ENCODE measurements at regions not wholly inside any gene's neighbourhood (a gene's known extent, or its start where the extent isn't known, plus 50 kb on each side); places are given as distances from the start of the nearest gene placed in this dataset.

DNA sequence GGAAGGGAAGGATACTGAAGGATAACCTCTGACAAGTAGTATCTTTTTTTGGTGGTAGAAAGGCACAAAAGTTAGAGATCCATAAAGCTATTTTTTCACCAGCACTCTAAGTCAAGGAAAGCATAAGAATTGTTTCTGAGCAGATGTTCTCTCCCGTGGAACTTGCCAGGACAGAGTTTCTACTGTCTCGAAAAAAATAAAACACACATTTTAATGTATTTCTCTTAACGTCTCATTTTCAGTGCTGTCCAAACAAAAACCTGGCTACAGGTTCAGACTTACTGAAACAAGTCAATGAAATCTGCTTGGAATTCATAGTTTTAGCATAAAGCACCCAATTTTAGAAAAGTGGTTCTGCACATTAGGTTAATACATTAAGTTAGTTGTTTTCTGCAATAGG, 338.3 kb downstream of the LTN1 start:
- Histone ChIP-seq H3K4me1 (no peaks in the 10 kb centered on the region), H3K36me3 (no peaks in the 10 kb centered on the region), H3K4me3 (no peak overlapping the region), H3K27me3 (no peaks in the 10 kb centered on the region), H3K9me3 (no peaks in the 10 kb centered on the region), H3K27ac (no peak overlapping the region)
- 78 to 83% methylated on average over 3 of the region's 3 CpGs for WGBS, 2 donors (ENCODE audit: low coverage in 1 of 2)
- intact Hi-C loops (cut with DNase I; ENCODE audit: low total_unique reads) (no loop called here), in situ Hi-C loops (cut with MboI; ENCODE audit: low pct_ligation_motif_present in 1 of 4, low pct_unique_long_range_greater_than_20kb in 1 of 4, low sequenced_read_pairs in 3 of 4) (no loop called here)
- no peak for DNase-seq
- TF ChIP-seq EP300 (IDR thresholded peaks at IDR 0.05; ENCODE audit: low read depth), result no peak
- TF ChIP-seq, protein P1, sequence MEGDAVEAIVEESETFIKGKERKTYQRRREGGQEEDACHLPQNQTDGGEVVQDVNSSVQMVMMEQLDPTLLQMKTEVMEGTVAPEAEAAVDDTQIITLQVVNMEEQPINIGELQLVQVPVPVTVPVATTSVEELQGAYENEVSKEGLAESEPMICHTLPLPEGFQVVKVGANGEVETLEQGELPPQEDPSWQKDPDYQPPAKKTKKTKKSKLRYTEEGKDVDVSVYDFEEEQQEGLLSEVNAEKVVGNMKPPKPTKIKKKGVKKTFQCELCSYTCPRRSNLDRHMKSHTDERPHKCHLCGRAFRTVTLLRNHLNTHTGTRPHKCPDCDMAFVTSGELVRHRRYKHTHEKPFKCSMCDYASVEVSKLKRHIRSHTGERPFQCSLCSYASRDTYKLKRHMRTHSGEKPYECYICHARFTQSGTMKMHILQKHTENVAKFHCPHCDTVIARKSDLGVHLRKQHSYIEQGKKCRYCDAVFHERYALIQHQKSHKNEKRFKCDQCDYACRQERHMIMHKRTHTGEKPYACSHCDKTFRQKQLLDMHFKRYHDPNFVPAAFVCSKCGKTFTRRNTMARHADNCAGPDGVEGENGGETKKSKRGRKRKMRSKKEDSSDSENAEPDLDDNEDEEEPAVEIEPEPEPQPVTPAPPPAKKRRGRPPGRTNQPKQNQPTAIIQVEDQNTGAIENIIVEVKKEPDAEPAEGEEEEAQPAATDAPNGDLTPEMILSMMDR (IDR thresholded peaks at IDR 0.05), result no peak
- TF ChIP-seq POLR2A (IDR thresholded peaks at IDR 0.05), result no peak
- no peak for TF ChIP-seq POLR2AphosphoS5 (IDR thresholded peaks at IDR 0.05)

DNA sequence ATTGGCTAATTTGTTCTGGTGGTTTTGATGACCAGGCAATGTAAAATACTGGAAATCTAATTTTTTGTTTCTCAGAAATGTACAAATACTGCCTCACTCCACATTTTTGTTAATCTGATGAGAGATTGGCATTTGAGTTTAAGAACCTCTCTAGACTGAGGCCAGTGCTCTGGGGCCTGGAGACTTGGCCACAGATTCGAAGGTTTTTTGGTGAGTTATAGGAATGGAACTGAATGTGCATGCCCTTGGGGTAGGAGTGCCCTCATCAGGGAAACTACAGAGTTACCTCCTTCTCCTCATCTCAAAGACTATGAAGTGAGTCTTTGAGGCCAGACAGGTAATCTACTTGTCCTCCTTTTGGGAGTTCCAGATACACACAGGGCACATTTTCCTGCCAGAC, 347.9 kb downstream of the LTN1 start:
- DNase-seq, result no peak
- H3K36me3 ChIP-seq, result no peaks in the 10 kb centered on the region
- H3K9me3 ChIP-seq, result no peaks in the 10 kb centered on the region
- intact Hi-C loops (cut with DNase I; ENCODE audit: low total_unique reads) (no loop called here), in situ Hi-C loops (cut with MboI; ENCODE audit: low pct_ligation_motif_present in 1 of 4, low pct_unique_long_range_greater_than_20kb in 1 of 4, low sequenced_read_pairs in 3 of 4) (no loop called here)
- H3K27me3 ChIP-seq, result no peaks in the 10 kb centered on the region
- TF ChIP-seq, protein P1 (IDR thresholded peaks at IDR 0.05), result no peak
- TF ChIP-seq POLR2A (IDR thresholded peaks at IDR 0.05) (no peak), POLR2AphosphoS5 (IDR thresholded peaks at IDR 0.05) (no peak), EP300 (IDR thresholded peaks at IDR 0.05; ENCODE audit: low read depth) (no peak)
- 70% methylated on average over 1 of the region's 1 CpG; no CpG with 5 or more reads in 1 of the 2 donors for WGBS, 2 donors (ENCODE audit: low coverage in 1 of 2)
- H3K27ac ChIP-seq, result no peak overlapping the region
- no peaks in the 10 kb centered on the region for H3K4me1 ChIP-seq
- no peak overlapping the region for H3K4me3 ChIP-seq

DNA sequence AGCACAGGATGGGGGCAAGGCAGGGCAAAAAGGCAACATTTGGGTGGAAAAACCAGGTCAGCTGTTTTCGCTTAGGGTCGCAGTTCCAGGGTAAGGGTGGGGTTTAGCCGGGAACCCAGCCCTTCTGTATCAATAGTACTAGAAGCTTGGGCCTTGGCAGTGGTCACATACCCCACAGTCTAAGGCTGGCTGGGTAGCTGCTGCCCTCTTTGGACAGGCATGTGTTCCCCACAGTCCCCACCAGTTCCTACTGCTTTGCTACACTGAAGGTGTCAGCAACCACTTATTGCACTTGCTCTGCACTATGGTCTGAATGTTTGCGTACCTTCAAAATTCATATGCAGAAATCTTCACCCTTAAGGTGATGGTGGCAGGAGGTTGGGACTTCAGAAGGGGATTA, 349.8 kb downstream of the LTN1 start:
- in situ Hi-C loops (cut with MboI; ENCODE audit: low pct_ligation_motif_present in 1 of 4, low pct_unique_long_range_greater_than_20kb in 1 of 4, low sequenced_read_pairs in 3 of 4), result no loop called here
- no peaks in the 10 kb centered on the region for H3K36me3 ChIP-seq
- DNase-seq, result no peak
- intact Hi-C loops (cut with DNase I; ENCODE audit: low total_unique reads), result no loop called here
- H3K27me3 ChIP-seq, result no peaks in the 10 kb centered on the region
- WGBS, 2 donors (ENCODE audit: low coverage in 1 of 2), result 96 to 100% methylated on average over 2 to 4 of the region's 4 CpGs
- H3K9me3 ChIP-seq, result no peaks in the 10 kb centered on the region
- no peak overlapping the region for H3K4me3 ChIP-seq
- no peaks in the 10 kb centered on the region for H3K4me1 ChIP-seq
- no peak overlapping the region for H3K27ac ChIP-seq
- TF ChIP-seq EP300 (IDR thresholded peaks at IDR 0.05; ENCODE audit: low read depth) (no peak), POLR2A (IDR thresholded peaks at IDR 0.05) (no peak), POLR2AphosphoS5 (IDR thresholded peaks at IDR 0.05) (no peak)
- TF ChIP-seq, protein P1 (IDR thresholded peaks at IDR 0.05), result no peak

DNA sequence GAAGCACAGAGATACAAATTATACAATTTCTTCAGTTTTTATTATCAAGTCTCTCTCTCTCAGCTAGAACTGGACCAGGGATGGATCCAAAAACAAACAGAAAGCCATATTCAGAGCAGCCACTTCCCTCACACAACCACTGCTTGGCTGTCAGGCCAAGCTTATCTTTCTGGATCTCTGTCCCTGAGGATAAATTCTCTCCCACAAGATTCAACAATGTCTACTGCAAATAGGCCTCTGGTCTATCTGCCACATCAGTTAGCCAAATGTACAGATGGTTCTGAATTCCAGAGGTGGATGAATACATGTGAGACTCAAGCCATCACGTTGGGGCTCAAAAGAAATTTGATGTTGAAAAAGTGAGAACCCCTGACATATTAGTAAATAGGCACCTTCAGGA, 350.9 kb downstream of the LTN1 start:
- WGBS, 2 donors (ENCODE audit: low coverage in 1 of 2), result 74 to 100% methylated on average over 1 of the region's 1 CpG
- Histone ChIP-seq H3K36me3 (no peaks in the 10 kb centered on the region), H3K4me3 (no peak overlapping the region), H3K27ac (no peak overlapping the region), H3K4me1 (no peaks in the 10 kb centered on the region), H3K9me3 (no peaks in the 10 kb centered on the region), H3K27me3 (no peaks in the 10 kb centered on the region)
- in situ Hi-C loops (cut with MboI; ENCODE audit: low pct_ligation_motif_present in 1 of 4, low pct_unique_long_range_greater_than_20kb in 1 of 4, low sequenced_read_pairs in 3 of 4) (no loop called here), intact Hi-C loops (cut with DNase I; ENCODE audit: low total_unique reads) (no loop called here)
- no peak for TF ChIP-seq EP300 (IDR thresholded peaks at IDR 0.05; ENCODE audit: low read depth)
- no peak for DNase-seq

DNA sequence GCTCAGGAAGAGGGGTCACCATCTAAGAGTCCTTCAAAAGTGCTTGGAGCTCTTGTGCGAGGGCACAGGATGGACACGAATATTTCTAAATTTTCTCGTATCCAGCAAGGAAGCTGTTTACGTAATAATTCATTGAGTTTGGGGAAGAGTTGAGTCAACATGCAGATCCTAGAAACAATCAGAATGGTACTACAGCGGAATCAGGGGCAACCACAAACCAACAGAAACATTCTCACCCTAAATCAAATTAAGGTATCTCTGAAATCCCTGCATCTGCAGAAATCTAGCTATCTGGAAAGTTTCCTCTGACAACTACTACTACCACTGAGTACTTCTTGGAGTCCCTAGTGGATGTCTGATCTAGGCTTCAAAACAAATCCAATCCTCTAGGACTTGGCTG, 352.4 kb downstream of the LTN1 start:
- Histone ChIP-seq H3K36me3 (no peaks in the 10 kb centered on the region), H3K4me1 (no peaks in the 10 kb centered on the region), H3K27ac (no peak overlapping the region), H3K4me3 (no peak overlapping the region), H3K27me3 (no peaks in the 10 kb centered on the region), H3K9me3 (no peaks in the 10 kb centered on the region)
- WGBS, 2 donors (ENCODE audit: low coverage in 1 of 2), result 20 to 68% methylated on average over 2 to 5 of the region's 5 CpGs
- intact Hi-C loops (cut with DNase I; ENCODE audit: low total_unique reads) (no loop called here), in situ Hi-C loops (cut with MboI; ENCODE audit: low pct_ligation_motif_present in 1 of 4, low pct_unique_long_range_greater_than_20kb in 1 of 4, low sequenced_read_pairs in 3 of 4) (no loop called here)
- DNase-seq, result no peak
- TF ChIP-seq, protein P1 (IDR thresholded peaks at IDR 0.05), result no peak
- TF ChIP-seq POLR2A (IDR thresholded peaks at IDR 0.05) (no peak), EP300 (IDR thresholded peaks at IDR 0.05; ENCODE audit: low read depth) (no peak), POLR2AphosphoS5 (IDR thresholded peaks at IDR 0.05) (no peak)

Data from transverse colon (tissue), 4 donors.